HAP-1 (cell line): ENCODE measurements at regions not wholly inside any gene's neighbourhood (a gene's known extent, or its start where the extent isn't known, plus 50 kb on each side); places are given as distances from the start of the nearest gene placed in this dataset.

ENCODE experiments used
- DNase-seq, 2 experiments: peaks; one replicate each; pipeline ENCODE4 v3.0.0-alpha.2; 2016 to 2020; ENCODE audit warnings: low spot score in 2 of 2
- H3K27me3 ChIP-seq: fragments of 250-450 bp; sonication (Bioruptor Pico); 2 replicates; pipeline ENCODE4 v1.5.1; 2020; ENCODE audit warnings: low read depth, mild to moderate bottlenecking, moderate library complexity
- H3K36me3 ChIP-seq: fragments of 250-450 bp; sonication (Bioruptor Pico); replicated peaks from 2 replicates; pipeline ENCODE4 v1.5.1; 2020; ENCODE audit warnings: mild to moderate bottlenecking
- H3K4me1 ChIP-seq: fragments of 250-450 bp; sonication (Bioruptor Pico); 2 replicates; pipeline ENCODE4 v1.5.1; 2020; ENCODE audit warnings: mild to moderate bottlenecking
- H3K4me3 ChIP-seq: fragments of 250-450 bp; sonication (Bioruptor Pico); 2 replicates; pipeline ENCODE4 v1.5.1; 2020; ENCODE audit warnings: mild to moderate bottlenecking, moderate library complexity
- H3K9me3 ChIP-seq: fragments of 250-450 bp; sonication (Bioruptor Pico); 2 replicates; pipeline ENCODE4 v1.5.1; 2020; ENCODE audit warnings: mild to moderate bottlenecking, moderate library complexity
- in situ Hi-C: fragments of 300-500 bp; cut with MboI; formaldehyde crosslinking; loops from 3 replicates; pipeline ENCODE4 v1.14.3; 2020; ENCODE audit warnings: low sequenced_read_pairs, inconsistent platforms, mixed read lengths

DNA sequence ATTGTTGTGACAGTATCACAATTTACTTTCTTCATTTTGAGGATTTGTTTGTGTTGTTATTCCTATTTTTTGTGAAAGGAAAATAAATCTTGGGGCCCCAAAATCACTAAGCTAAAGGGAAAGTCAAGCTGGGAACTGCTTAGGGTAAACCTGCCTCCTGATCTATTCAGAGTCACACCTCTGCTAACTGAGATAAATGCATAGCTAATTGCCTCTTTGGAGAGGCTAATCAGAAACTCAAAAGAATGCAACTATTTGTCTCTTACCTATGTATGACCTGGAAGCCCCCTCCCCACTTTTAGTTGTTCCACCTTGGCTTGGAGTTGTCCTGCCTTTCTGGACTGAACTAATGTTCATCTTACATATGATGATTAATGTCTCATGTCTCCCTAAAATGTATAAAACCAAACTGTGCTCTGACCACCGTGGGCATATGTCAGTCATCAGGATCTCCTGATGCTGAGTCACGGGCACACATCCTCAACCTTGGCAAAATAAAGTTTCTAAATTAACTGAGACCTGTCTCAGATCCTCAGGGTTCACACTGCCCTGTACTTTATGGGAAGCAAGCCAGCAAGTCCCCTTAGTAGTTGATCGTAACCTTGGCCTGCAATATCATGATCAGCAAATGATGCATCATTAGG, 523.2 kb upstream of the GOLIM4 start:
- in situ Hi-C loops = loop anchor here (25.0 kb wide), 1 partner anchor 407 kb away; no protein-coding TSS in a partner anchor
- no peaks in the 10 kb centered on the region for H3K36me3 ChIP-seq
- no peak for DNase-seq
- no peak overlapping the region for H3K4me3 ChIP-seq
- H3K27me3 ChIP-seq = no peaks in the 10 kb centered on the region
- H3K9me3 ChIP-seq = no peaks in the 10 kb centered on the region
- H3K4me1 ChIP-seq = peaks cover 69% of the 10 kb centered on the region

- H3K36me3 ChIP-seq = no peaks in the 10 kb centered on the region
- in situ Hi-C loops = loop anchor here (25.0 kb wide), 1 partner anchor 405 kb away; no protein-coding TSS in a partner anchor
- H3K27me3 ChIP-seq = no peaks in the 10 kb centered on the region
- no peak overlapping the region for H3K4me3 ChIP-seq
- DNase-seq = no peak
- no peaks in the 10 kb centered on the region for H3K9me3 ChIP-seq
- H3K4me1 ChIP-seq = peaks cover 58% of the 10 kb centered on the region
Observed at GRCh38 chr3:168617658-168618057, 521.9 kb upstream of the GOLIM4 start.

- H3K9me3 ChIP-seq = no peaks in the 10 kb centered on the region
- in situ Hi-C loops = loop anchor here (25.0 kb wide), 1 partner anchor 405 kb away; no protein-coding TSS in a partner anchor
- peak; percentile 63 to 98 for DNase-seq
- H3K36me3 ChIP-seq = no peaks in the 10 kb centered on the region
- H3K4me3 ChIP-seq = no peak overlapping the region
- peaks cover 58% of the 10 kb centered on the region for H3K4me1 ChIP-seq
- no peaks in the 10 kb centered on the region for H3K27me3 ChIP-seq
Observed at GRCh38 chr3:168616915-168617314, 521.2 kb upstream of the GOLIM4 start.

- no peaks in the 10 kb centered on the region for H3K36me3 ChIP-seq
- in situ Hi-C loops = loop anchor here (25.0 kb wide), 1 partner anchor 403 kb away; no protein-coding TSS in a partner anchor
- no peaks in the 10 kb centered on the region for H3K27me3 ChIP-seq
- DNase-seq = peak; percentile 23 to 52
- peaks cover 57% of the 10 kb centered on the region for H3K4me1 ChIP-seq
- no peak overlapping the region for H3K4me3 ChIP-seq
- no peaks in the 10 kb centered on the region for H3K9me3 ChIP-seq
Observed at GRCh38 chr3:168615493-168616020, 519.8 kb upstream of the GOLIM4 start.

DNA sequence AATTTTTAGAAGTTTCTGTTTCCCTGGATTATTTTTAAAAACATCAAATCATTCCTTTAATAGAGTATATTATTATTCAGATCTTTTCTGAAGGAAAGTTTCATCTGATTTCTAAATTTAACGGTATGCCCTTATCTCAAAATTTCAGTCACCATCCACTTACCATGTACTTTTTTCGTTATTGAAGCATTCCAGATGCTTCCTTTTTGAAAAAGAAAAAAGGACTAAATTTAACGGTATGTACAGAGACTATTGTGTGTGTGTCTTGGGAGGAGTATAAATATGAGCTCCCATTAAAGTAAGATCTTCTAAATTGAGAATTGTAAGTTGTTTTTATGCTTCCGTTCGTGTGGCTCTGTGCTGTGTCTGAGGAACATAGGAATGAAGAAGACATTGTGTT, 517.4 kb upstream of the GOLIM4 start:
- Histone ChIP-seq H3K4me3 (no peak overlapping the region), H3K9me3 (no peaks in the 10 kb centered on the region), H3K36me3 (no peaks in the 10 kb centered on the region), H3K27me3 (no peaks in the 10 kb centered on the region), H3K4me1 (peaks cover 42% of the 10 kb centered on the region)
- DNase-seq = no peak
- in situ Hi-C loops = loop anchor here (25.0 kb wide), 1 partner anchor 401 kb away; no protein-coding TSS in a partner anchor

DNA sequence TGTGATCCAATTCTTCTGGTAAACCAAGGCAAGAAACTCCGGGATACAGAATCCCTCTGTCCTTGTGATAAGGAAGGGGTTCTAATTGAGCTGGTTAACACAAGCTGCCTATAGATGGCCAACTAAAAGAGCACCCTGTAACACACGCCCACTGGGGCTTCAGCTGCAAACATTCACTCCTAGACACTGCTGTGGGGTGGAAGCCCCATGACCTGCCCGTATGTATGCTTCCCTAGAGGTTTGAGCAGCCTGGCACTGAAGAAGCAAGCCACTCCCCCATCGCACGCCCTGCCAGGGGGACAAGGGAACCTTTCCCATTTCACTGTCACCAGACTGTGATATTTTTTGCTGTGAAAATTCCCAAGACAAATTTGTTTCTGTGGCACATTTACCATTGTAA, 516.9 kb upstream of the GOLIM4 start:
- Histone ChIP-seq H3K4me1 (peaks cover 37% of the 10 kb centered on the region), H3K36me3 (no peaks in the 10 kb centered on the region), H3K27me3 (no peaks in the 10 kb centered on the region), H3K4me3 (no peak overlapping the region), H3K9me3 (no peaks in the 10 kb centered on the region)
- in situ Hi-C loops = loop anchor here (25.0 kb wide), 1 partner anchor 400 kb away; no protein-coding TSS in a partner anchor
- no peak for DNase-seq

DNA sequence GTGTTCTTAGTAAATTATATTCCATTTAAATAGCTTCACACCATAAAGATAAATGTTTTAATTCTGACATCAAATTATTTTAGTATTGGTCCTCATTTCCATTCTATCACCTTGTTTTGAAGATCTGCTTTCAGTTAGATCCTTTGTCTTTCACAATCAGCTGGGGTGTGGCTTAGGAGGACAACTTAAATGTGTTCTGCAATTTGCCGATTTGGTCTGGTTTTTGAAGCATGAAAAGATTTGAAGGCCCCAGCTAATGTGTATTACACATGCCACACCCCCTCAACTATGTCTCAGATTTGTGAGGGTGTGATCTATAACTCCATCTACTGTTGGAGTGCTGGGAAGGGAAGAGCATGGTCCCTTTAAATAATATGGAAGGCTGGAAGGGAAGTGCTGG, 516.1 kb upstream of the GOLIM4 start:
- H3K9me3 ChIP-seq = no peaks in the 10 kb centered on the region
- peaks cover 31% of the 10 kb centered on the region for H3K4me1 ChIP-seq
- in situ Hi-C loops = loop anchor here (25.0 kb wide), 1 partner anchor 400 kb away; no protein-coding TSS in a partner anchor
- H3K27me3 ChIP-seq = no peaks in the 10 kb centered on the region
- DNase-seq = no peak
- no peaks in the 10 kb centered on the region for H3K36me3 ChIP-seq
- H3K4me3 ChIP-seq = no peak overlapping the region

- Histone ChIP-seq H3K27me3 (no peaks in the 10 kb centered on the region), H3K4me1 (peaks cover 6% of the 10 kb centered on the region; the same call in 1 of the 2 replicates), H3K36me3 (no peaks in the 10 kb centered on the region), H3K9me3 (no peaks in the 10 kb centered on the region), H3K4me3 (no peak overlapping the region)
- no peak for DNase-seq
- in situ Hi-C loops = loop anchor here (25.0 kb wide), 1 partner anchor 397 kb away; no protein-coding TSS in a partner anchor
Observed at GRCh38 chr3:168608926-168609325, 513.2 kb upstream of the GOLIM4 start.

GRCh38 chr3:168604767-168605166, 509.0 kb upstream of the GOLIM4 start:
- H3K4me1 ChIP-seq = peaks cover 3% of the 10 kb centered on the region; the same call in 1 of the 2 replicates
- no peaks in the 10 kb centered on the region for H3K27me3 ChIP-seq
- H3K36me3 ChIP-seq = no peaks in the 10 kb centered on the region
- in situ Hi-C loops = loop anchor here (25.0 kb wide), 1 partner anchor 392 kb away; no protein-coding TSS in a partner anchor
- H3K4me3 ChIP-seq = no peak overlapping the region
- DNase-seq = no peak
- H3K9me3 ChIP-seq = no peaks in the 10 kb centered on the region

- Histone ChIP-seq H3K4me1 (no peaks in the 10 kb centered on the region), H3K9me3 (no peaks in the 10 kb centered on the region), H3K27me3 (no peaks in the 10 kb centered on the region), H3K4me3 (no peak overlapping the region), H3K36me3 (no peaks in the 10 kb centered on the region)
- in situ Hi-C loops = no loop called here
- no peak for DNase-seq
Observed at GRCh38 chr3:168598250-168598649, 502.5 kb upstream of the GOLIM4 start.

GRCh38 chr3:168596175-168596823, 500.6 kb upstream of the GOLIM4 start:
- no peaks in the 10 kb centered on the region for H3K36me3 ChIP-seq
- no peaks in the 10 kb centered on the region for H3K27me3 ChIP-seq
- DNase-seq = no peak
- H3K4me3 ChIP-seq = no peak overlapping the region
- H3K4me1 ChIP-seq = no peaks in the 10 kb centered on the region
- in situ Hi-C loops = no loop called here
- no peaks in the 10 kb centered on the region for H3K9me3 ChIP-seq

DNA sequence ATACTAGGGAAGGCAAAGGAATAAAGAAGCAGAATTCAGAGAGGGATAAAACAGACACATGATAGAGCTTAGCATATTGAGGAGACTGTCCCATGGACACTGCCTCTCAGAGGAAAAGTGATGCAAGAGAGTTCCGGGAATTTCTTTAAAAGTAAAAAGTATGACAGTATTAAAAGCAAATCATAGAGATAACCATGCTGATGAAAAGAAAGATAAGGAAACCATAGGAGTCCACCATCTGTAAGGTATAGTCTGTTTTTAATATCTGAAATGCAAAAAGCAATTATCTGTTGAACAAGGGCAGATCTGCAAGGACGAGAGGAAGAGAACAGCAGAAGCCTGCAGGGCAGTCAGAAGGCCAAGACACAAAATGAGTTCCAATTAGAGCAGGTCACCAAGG, 495.9 kb upstream of the GOLIM4 start:
- no peaks in the 10 kb centered on the region for H3K36me3 ChIP-seq
- DNase-seq = no peak
- in situ Hi-C loops = no loop called here
- no peak overlapping the region for H3K4me3 ChIP-seq
- H3K27me3 ChIP-seq = no peaks in the 10 kb centered on the region
- H3K4me1 ChIP-seq = no peaks in the 10 kb centered on the region
- H3K9me3 ChIP-seq = no peaks in the 10 kb centered on the region

- in situ Hi-C loops = no loop called here
- Histone ChIP-seq H3K4me1 (no peaks in the 10 kb centered on the region), H3K27me3 (no peaks in the 10 kb centered on the region), H3K36me3 (no peaks in the 10 kb centered on the region), H3K9me3 (no peaks in the 10 kb centered on the region), H3K4me3 (no peak overlapping the region)
- no peak for DNase-seq
Observed at GRCh38 chr3:168589376-168589775, 493.7 kb upstream of the GOLIM4 start.

DNA sequence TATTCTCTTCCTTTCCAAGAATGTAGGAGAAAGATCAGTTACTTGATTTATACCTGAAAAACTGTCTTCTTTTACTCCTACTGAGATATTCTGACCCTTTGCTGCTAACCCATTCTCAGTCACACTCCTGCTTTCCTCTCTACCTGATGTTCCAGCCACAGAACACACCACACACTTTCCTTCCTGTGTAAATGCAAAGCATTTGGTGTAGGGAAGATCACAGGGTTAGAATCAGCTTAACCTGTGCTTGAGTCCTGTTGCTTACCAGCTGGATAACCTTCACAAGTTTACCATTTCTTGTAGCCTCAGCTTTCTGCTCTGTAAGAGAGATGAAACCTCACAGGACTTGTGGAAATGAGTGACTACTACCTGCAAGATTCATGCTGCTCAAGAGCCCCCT, 489.8 kb upstream of the GOLIM4 start:
- Histone ChIP-seq H3K4me1 (no peaks in the 10 kb centered on the region; the same call in 1 of the 2 replicates), H3K27me3 (no peaks in the 10 kb centered on the region), H3K9me3 (no peaks in the 10 kb centered on the region), H3K4me3 (no peak overlapping the region), H3K36me3 (no peaks in the 10 kb centered on the region)
- in situ Hi-C loops = no loop called here
- DNase-seq = no peak
